GM12873 (cell line): ENCODE measurements at regions not wholly inside any gene's neighbourhood (a gene's known extent, or its start where the extent isn't known, plus 50 kb on each side); places are given as distances from the start of the nearest gene placed in this dataset.

Experiments used
- CTCF ChIP-seq: IDR thresholded peaks from 2 replicates; pipeline ENCODE4 v1.5.1; 2012; ENCODE audit warnings: low read depth, mild to moderate bottlenecking, moderate library complexity, low read length, control low read depth; ENCODE audit not compliant: insufficient read depth; ENCODE audit errors: missing control alignments

GRCh38 chr3:20361000-20361399 is 175.0 kb upstream of the SGO1 start:
- TF ChIP-seq CTCF = no peak

- TF ChIP-seq CTCF = no peak
These were observed 167.3 kb upstream of the SGO1 start for GRCh38 chr3:20353286-20353685.

GRCh38 chr3:20352546-20353179 is 166.7 kb upstream of the SGO1 start:
- no peak for TF ChIP-seq CTCF

GRCh38 chr3:20350449-20350848 is 164.4 kb upstream of the SGO1 start:
- TF ChIP-seq CTCF = no peak

GRCh38 chr3:20346916-20347315 is 160.9 kb upstream of the SGO1 start:
- no peak for TF ChIP-seq CTCF

- no peak for TF ChIP-seq CTCF
These were observed 160.4 kb upstream of the SGO1 start for GRCh38 chr3:20346369-20346768.

GRCh38 chr3:20344400-20344959 is 158.5 kb upstream of the SGO1 start:
- no peak for TF ChIP-seq CTCF
